ENCODE measurements at regions not wholly inside any gene's neighbourhood (a gene's known extent, or its start where the extent isn't known, plus 50 kb on each side); places are given as distances from the start of the nearest gene placed in this dataset.

DNA sequence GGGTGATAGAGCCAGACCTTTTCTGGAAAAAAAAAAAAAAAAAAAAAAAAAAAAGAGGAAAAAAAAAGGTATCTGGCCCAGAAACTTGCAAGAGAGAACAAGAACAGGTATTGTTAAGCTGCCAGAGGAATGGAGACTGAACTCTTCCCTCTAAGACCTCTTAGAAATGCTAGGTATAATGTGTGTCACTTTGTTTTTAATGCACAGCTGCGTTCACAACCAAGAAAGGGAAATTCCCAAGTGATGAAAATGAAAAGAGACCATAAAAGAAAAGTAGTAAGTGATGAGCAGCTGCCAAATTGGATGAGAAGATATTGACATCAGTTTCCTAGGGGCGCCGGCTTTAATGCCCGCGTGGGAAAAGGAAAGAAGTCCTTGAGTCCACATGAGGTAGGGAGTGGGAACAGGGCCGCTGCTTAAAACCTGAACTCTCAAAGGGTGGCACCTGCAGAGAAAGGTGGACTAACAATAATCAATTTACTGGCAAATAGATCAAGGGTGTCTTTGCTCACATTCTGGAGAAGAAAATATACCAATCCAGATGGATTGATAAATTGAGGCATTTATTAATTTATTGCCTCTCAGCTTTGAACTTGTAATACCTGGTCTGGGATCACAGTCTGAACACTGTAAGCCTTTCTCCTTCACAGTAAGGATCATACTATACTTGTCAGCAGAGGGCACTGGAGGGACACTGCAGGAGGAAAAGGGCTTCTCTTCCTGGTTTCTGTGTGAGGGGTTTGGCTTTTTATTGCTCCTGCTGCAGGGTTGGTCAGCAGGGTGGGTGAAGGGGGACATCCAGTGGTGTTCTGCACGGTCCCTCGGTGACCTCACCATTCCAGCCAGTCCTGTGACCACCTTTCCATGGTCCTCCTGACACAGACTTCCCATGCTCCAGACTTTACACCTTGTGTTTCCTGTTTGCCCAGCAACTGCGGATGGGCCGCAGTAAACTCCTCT is 131.6 kb downstream of the AQP9 start:
- peak; percentile 39 to 63 (median 58) for DNase-seq (ENCODE audit: low read depth in 4 of 4, low spot score in 3 of 4)

DNA sequence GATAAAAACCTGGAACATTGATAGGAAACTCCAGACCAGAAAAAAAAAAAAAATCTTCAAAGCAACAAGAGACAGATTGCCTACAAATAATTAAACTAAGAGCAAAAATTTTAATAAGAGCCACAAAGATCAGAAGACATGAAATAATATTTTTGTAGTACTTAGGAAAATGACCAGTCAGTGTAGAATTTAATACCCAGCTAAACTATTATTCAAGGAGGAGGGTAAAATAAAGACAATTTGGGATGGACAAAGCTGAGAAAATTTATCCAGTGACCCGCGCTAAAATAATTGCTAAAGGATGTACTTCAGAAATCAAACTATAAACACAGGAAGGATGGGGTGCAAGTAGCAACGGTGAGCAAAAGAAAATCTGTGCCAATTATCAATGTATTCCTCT is 133.2 kb downstream of the AQP9 start:
- no peak for DNase-seq (ENCODE audit: low read depth in 4 of 4, low spot score in 3 of 4)

DNA sequence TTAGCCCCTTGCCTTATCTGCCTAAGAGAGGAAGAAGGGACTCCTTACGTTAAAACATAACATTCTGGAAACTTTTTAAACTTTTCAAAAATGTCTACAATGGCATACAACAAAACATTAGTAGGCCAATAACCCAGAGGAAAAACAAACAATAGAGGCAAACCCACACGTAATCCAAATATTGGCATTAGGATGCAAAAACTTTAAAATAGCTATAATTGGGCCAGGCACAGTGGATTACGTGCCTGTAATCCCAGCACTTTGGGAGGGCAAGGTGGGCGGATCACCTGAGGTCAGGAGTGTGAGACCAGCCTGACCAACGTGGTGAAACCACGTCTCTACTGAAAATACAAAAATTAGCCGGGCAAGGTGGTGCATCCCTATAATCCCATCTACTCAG is 134.9 kb downstream of the AQP9 start:
- DNase-seq (ENCODE audit: low read depth in 4 of 4, low spot score in 3 of 4): no peak

DNA sequence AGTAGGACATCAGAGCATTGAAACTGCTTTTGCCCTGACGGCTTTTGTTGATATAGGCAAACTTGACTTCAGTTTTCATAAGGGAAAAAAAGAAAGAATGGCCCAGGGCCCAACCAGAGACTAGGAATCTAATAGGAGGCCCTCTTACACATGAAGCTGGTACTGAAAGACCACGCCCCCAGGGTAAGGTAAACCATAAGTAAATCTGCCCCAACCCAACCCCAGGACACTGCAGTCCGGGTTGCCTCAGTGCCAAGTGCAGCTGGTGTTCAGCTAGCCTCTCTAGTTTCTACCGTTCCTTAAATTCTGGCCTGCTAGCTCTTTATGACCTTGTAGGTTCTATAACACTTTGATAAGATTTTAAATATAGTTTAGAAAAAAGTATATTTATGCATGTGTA is 136.7 kb downstream of the AQP9 start:
- DNase-seq (ENCODE audit: low read depth in 4 of 4, low spot score in 3 of 4): no peak

DNA sequence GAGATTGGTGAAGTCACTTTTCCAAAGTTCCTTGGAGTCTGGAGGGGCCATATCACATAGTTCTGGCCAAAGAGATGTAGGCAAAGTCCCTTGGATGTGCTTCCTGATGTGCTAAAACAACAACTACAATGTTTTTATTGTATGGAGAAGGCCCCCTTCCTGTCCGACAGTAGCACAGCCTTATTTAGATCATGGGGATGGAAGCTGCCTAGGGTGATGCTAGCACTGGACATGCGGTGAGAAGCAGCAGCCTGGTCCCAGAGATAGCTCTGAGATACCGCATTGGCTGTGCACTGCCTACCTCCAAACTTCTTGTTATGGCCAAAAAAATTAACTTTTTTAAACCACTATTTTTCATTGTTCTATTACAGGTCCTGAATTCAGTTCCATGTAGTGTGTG is 137.6 kb downstream of the AQP9 start:
- DNase-seq (ENCODE audit: low read depth in 4 of 4, low spot score in 3 of 4): no peak

DNA sequence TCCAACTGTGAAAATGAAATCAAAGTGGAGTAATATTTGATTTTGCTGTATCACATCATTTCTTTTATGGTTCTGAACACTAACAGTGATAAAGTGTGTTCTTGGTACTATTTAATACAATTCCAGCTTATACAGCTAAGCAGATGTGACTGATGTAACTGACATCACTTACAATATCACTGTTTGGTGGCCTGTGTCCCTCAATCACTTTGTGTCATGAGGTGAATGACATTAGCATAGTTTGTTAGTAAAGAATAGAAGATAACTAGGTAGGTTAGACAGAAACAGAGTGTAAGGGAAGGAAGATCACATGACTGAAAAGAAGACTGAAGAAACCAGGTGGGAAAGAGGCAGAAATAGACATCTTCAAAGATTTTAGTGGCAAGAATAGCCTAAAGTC is 138.7 kb downstream of the AQP9 start:
- DNase-seq (ENCODE audit: low read depth in 4 of 4, low spot score in 3 of 4): no peak

DNA sequence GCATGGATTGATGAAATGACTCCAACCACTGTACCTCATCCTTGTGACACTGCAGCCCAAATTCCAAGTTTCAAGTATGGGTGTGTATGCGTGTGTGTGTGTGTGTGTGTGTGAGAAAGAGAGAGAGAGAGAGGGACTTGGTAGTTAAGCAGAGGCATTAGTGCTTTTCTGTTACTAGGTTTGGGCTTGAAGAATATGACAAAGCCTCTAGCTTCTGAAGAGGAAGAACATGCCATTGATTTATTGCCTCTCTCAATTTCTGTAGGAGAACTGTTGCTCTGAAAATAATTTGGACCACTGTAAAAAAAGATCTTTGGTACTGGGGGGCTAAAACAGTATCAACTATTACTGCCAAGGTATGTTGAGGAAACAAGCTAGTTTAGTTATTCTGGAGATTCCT is 139.2 kb downstream of the AQP9 start:
- no peak for DNase-seq (ENCODE audit: low read depth in 4 of 4, low spot score in 3 of 4)

DNA sequence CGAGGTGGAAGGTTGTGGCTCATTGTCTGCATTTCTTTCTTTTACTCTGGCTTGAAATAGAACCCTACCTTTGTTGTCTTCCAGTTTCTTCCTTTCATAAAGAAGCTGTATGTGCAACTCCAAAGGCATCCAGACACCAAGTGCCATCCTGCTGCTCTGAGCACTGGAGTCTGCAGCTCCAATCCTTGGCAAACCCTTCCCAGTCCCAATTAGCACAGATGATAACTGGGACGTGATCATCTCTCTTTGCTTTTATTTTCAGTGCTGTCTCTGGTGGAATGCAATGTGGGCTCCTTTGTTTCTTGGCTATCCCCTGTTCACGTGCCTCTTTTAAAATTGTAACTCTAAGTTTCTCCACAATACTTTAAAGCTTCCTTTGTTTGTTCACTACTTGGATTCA is 140.9 kb downstream of the AQP9 start:
- DNase-seq (ENCODE audit: low read depth in 4 of 4, low spot score in 3 of 4): no peak

DNA sequence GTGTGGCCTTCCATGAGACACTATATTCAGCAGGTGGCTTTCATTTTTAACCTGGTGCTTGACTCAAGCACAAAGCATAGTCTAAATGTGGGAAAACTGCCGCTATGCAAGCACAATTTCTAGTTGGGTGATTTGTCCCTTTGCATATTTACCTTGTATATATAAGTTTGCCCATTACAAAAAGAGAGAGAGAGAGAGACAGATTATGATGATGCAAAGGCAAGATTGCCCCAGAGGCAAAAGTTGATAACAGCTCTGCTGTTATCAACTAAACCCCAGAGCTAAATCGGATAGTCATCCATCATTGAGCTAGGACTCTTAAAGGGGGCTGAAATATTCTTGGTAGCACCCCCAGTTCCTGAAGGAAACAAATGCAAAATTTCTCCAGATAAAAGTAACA is 141.5 kb downstream of the AQP9 start:
- DNase-seq (ENCODE audit: low read depth in 4 of 4, low spot score in 3 of 4): no peak

DNA sequence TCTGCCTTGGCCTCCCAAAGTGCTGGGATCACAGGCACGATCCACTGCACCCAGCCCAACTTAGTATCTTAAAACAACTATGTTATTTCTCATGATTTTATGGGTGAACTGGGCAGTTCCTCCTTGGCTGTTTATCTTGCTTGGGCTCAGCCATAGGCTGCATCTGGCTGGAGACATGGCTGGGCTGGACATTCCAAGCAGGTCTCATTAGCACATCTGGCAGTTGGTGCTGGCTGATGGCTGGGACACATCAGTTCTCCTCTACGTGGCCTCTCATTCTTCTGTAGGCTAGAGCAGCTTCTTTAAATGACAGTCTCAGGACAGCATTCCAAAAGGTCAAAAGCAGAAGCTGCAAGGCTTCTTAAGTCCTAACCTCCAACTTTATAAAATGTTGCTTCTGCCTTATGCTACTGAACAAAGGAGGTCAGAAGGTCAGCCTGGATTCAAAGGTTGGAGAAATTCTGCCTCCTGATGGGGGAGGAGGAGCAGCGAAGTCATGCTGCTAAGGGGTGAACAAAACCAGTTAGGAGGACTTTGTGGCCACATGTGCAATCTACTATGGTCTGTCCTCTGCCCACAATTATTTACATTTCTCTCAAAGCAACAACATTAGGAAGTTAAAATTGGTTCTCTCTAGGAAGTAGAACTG is 144.0 kb downstream of the AQP9 start:
- DNase-seq (ENCODE audit: low read depth in 4 of 4, low spot score in 3 of 4): no peak

DNA sequence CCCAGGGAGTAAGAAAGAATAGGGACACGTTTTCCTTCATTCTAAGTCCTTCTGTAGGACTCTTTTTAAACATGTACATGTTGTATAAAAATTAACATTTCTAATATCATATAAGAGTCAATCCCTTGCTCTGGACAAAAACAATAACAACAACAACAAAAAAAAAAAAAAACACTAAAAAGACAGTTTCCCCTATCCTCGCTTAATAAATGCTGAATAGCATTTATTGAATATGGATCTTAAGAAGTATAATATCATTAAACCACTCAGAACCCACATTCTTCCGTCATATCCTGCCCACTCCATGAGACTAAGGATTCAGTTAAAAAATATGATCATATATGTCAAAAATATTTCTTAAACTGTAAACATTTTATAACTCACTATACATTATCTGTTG is 145.1 kb downstream of the AQP9 start:
- no peak for DNase-seq (ENCODE audit: low read depth in 4 of 4, low spot score in 3 of 4)

DNA sequence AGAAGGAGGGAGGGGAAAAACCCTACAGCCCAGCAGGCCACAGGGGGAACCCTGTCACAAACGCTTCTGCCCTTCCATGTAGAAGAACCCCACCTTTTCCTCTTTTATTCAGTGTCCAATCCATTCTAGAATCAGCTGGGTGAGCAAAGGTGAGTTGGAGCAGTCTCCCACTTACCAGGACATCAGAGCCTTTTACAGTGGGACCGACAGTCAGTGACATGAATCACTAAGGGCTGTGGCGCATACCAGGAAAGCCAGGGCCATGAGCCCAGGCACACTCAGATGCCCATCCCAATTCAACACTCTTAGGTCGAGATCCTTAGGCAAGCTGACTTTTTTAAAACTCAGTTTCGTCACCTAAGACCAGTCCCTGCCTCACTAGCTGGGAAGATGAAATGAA is 146.1 kb downstream of the AQP9 start:
- no peak for DNase-seq (ENCODE audit: low read depth in 4 of 4, low spot score in 3 of 4)

DNA sequence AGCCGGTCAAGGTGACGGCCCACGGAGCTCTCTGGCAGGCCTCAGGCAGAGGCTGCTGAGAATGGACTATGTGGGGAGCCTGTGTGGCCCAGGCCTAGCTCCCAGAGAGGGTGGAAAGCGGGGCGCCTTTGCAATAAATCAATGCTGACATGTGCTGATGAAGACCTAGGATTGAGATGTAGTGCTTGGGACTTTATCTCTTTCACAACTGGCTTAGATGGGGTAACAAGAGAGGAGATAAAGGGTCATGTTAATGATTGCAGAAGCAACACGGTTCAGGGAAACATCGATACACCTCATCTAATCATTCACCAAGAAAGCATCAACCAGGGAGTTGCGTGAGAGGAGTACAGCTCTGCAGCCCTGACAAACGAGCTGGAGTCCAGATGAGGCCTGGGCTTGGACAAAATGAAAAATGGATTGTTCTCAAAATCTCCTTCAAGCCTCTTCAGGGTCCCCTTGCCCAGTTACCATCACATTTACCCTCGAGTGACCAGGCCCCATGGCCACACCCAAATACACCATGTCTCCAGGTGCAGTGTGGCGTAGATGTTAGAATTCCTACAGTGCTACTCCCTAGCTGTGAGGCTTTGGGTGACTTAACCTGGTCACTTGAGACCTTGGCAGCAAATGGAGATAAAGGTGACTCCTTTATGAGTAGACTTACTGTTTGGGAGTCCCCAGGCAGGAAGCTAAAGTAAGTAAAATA is 146.4 kb upstream of the LIPC start:
- no peak for DNase-seq (ENCODE audit: low read depth in 4 of 4, low spot score in 3 of 4)

DNA sequence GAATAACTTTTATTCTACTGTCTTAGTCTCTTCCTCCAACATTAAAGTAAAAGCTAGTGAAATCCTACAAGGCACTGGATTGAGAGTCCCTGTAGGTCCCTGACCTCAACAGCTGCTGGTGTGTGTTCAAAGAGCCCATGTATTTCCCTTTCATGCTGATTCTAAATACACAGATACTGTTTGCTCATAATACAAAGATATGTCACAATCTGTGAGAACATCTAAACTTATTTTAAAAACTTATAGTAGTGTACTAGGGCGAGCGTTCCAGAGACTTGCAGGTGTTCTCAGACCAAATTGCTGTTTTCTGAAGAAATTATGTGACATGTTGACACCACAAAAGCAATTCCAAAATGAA is 145.9 kb upstream of the LIPC start:
- no peak for DNase-seq (ENCODE audit: low read depth in 4 of 4, low spot score in 3 of 4)

DNA sequence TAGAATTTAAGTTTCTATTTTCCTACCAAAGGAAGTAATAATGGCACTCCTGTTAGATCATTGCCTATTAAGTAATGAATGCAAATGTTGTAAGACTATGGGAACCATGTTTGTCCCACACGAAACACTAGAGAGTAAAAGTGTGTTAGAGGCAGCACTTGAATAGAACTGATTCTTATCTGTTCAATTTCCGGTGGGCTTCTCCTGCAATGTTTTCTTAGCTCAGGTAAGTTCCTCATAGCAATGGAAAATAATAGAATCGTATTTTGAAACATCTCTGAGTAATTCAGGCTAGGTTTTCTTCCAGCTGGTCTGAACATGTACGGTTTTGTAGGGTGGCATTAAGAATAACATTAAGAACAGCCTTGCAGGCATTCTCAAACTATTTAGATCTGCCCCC is 145.3 kb upstream of the LIPC start:
- DNase-seq (ENCODE audit: low read depth in 4 of 4, low spot score in 3 of 4): no peak

DNA sequence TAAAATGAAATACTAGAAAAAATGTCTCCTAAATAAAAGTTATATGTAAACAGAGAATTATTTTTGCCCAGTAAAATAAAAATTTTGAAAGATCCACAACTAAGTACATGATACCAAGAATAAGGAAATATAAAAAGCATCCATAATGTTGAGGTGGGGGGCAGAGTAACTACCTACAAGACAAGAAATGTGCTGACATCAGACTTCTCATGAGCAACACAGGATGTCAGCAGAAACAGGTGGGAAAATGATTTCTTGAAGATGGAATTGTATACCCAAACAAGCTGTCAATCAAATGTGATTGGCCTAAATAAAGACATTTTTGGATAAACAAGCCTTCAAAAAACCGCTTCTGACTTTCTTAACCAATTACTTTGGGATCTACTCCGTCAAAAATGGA is 143.9 kb upstream of the LIPC start:
- DNase-seq (ENCODE audit: low read depth in 4 of 4, low spot score in 3 of 4): no peak

DNA sequence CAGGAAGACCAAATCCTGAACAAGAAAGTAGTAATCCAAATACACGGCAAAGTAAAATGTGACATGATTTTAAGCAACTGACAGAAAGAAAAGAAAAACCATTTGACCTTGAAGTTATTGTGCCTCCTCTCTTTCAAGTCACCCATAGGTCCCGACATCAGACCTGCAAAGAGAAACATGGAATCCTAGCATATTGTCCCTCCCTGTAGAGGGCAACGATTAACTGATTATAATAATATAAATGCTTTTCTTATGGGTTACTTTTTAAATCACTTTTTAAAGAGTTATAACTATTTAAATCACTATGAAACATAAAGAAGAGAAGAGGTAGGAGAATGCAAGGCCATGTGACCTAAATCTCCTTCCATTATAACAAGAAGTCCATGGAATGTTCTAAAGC is 143.2 kb upstream of the LIPC start:
- no peak for DNase-seq (ENCODE audit: low read depth in 4 of 4, low spot score in 3 of 4)

DNA sequence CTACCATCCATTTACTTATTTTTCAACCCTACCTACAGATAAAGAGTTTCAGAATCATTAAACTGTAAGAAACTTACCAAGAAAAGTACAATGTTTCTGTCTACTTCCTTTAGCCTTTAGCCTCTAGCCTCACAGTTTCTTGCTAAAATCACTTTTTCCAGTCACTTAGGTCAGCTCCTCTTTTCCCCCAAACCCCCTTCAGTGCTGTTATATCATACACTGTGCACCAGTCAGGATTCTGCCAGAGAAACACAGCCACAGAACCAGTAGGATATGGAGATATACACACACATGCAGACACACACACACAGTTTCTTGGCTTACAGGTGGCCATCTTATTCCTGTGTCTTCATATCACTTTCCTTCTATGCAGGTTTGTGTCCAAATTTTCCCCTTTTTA is 139.9 kb upstream of the LIPC start:
- no peak for DNase-seq (ENCODE audit: low read depth in 4 of 4, low spot score in 3 of 4)

DNA sequence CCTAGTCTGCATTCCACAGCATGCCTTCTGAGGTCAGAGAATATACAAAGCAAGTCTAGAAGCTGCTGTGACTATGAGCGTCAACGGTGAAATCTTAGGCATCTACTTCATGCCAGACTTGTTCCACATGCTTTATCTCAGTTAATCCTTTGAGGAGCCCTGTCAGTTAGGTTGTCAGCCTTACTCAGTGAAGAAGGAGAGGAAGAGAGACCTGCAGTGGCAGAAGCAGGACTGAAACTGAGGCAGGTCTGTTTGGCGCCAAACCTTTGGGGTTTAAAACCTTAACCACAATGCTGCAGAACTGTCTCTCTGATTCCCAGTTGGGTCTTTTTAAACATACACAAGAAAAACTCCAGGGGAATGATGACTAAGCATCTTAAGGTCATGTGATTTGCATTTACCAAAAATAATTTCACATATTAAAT is 139.0 kb upstream of the LIPC start:
- DNase-seq (ENCODE audit: low read depth in 4 of 4, low spot score in 3 of 4): no peak

DNA sequence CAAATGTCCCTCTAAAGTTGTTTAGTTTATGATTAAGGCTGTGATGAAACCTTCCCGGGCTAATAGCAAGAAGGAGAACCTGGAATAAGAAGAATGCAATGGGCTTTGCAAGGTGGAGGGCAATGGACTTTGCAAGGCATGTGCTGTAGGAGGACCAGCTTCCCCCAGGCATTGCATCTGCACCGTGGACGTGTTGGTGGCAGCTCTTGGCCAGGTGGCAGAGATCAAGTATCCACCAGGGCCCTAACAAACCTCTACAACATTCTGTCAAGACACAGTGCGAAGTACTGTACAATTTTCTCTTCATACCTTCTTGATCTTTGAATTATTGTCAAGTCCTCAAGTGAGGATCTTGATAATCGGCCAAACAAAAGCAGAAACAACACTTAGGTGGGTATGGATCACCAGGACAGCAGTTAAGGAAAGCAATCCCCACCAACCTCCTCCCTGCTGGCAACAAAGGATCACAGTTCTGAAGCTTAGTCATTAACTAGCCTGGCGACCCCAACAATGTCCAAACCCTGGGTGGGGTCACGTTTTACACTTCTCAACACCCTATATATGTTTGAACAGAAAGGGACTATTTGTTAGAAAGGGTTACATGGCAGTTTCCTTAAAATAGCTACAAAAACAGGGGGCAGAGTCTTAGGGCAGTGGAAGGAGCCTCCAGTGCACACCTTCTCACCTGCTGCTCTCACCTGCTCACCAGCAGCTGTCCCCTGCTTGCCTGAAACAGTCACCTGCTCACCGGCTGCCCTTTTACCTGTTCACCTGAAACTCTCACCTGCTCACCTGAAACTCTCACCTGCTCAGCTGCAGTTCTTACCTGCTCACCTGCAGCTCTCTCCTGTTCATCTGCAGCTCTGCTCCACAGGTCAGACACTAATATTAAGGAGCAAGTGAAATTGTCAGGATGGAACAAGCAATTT is 137.9 kb upstream of the LIPC start:
- no peak for DNase-seq (ENCODE audit: low read depth in 4 of 4, low spot score in 3 of 4)

Data from left renal pelvis (tissue), 4 donors.